Fibroblast of pulmonary artery (primary cell): ENCODE measurements at regions not wholly inside any gene's neighbourhood (a gene's known extent, or its start where the extent isn't known, plus 50 kb on each side); places are given as distances from the start of the nearest gene placed in this dataset.

ENCODE experiments used
- DNase-seq: peaks from one replicate; pipeline ENCODE4 v3.0.0-alpha.2; 2010; ENCODE audit warnings: low read depth
- H3K4me3 ChIP-seq: replicated peaks from 2 replicates; pipeline ENCODE4 v1.5.1; 2011; ENCODE audit warnings: low read depth, mild to moderate bottlenecking, control low read depth, low read length, moderate library complexity
- CTCF ChIP-seq: IDR thresholded peaks from 2 replicates; pipeline ENCODE4 v1.5.1; 2011; ENCODE audit warnings: mild to moderate bottlenecking, control low read depth, low read length, inconsistent platforms; ENCODE audit errors: missing control alignments

GRCh38 chr3:99586701-99587100, 51.7 kb upstream of the COL8A1 start:
- no peak for DNase-seq
- H3K4me3 ChIP-seq: no peak overlapping the region
- no peak for TF ChIP-seq CTCF

- no peak for TF ChIP-seq CTCF
- DNase-seq: no peak
- no peak overlapping the region for H3K4me3 ChIP-seq
These were observed 58.4 kb upstream of the COL8A1 start for GRCh38 chr3:99579965-99580364.

- no peak for TF ChIP-seq CTCF
- H3K4me3 ChIP-seq: no peak overlapping the region
- peak; percentile 64 for DNase-seq
These were observed 59.1 kb upstream of the COL8A1 start for GRCh38 chr3:99579246-99579645.

- TF ChIP-seq CTCF: no peak
These were observed 59.9 kb upstream of the COL8A1 start for GRCh38 chr3:99578339-99578970.

GRCh38 chr3:99576904-99577559, 61.4 kb upstream of the COL8A1 start:
- TF ChIP-seq CTCF: no peak
- peak; percentile 19 for DNase-seq
- H3K4me3 ChIP-seq: no peak overlapping the region

More at GRCh38 chr3:99578339-99578970, 59.9 kb upstream of the COL8A1 start:
- DNase-seq: peak; percentile 36
- no peak overlapping the region for H3K4me3 ChIP-seq

GRCh38 chr3:99575683-99576082, 62.7 kb upstream of the COL8A1 start:
- no peak for DNase-seq
- no peak for TF ChIP-seq CTCF
- H3K4me3 ChIP-seq: no peak overlapping the region

- no peak for TF ChIP-seq CTCF
- no peak overlapping the region for H3K4me3 ChIP-seq
- DNase-seq: no peak
These were observed 68.3 kb upstream of the COL8A1 start for GRCh38 chr3:99570061-99570460.
